ENCODE measurements at regions not wholly inside any gene's neighbourhood (a gene's known extent, or its start where the extent isn't known, plus 50 kb on each side); places are given as distances from the start of the nearest gene placed in this dataset.

DNA sequence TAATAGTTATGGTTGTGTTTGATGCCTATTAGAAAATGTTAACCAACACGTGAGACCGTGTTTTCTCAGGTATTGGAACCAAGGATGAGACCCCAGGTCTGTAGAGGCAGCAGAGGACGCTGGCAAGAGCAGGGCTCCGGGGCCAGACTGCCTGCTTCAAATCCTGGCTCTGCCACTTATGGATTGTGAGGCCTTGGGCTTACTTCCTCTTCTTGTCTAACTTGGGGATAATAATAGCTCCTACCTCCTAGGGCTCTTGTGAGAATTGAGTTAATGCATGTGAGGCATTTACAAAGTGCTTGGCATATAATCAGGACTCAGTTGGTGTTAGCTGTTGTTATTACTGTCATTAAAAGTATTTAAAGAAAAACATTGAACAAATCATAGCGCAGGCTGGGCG is 85.5 kb upstream of the PITX1 start:
- CTCF ChIA-PET (ENCODE audit: low intra/inter-chr PET ratio, low total read pairs) = no interaction called here
- FAIRE-seq (no peak), ATAC-seq (no peak), DNase-seq (ENCODE audit: low spot score) (no peak)
- Histone ChIP-seq H3K4me3 (replicated peaks in 1 of 3; ENCODE audit: insufficient read depth in 1 of 3, low read depth in 2 of 3, low read length in 3 of 3) (no peak overlapping the region), H3K79me2 (ENCODE audit: insufficient read depth, low read length) (no peaks in the 10 kb centered on the region), H4K20me1 (ENCODE audit: insufficient read depth, low read length) (no peaks in the 10 kb centered on the region), H3K4me2 (ENCODE audit: low read depth, low read length) (no peak overlapping the region), H3K4me1 (ENCODE audit: insufficient read depth, low read length) (peaks cover 15% of the 10 kb centered on the region), H3K9me3 (ENCODE audit: low read length) (no peaks in the 10 kb centered on the region), H3K36me3 (replicated peaks in 1 of 2; ENCODE audit: control insufficient read depth in 1 of 2, insufficient read depth in 2 of 2, low read length in 2 of 2) (no peaks in the 10 kb centered on the region), H2AFZ (ENCODE audit: low read length) (no peak overlapping the region), H3K27ac (ENCODE audit: extremely low read length, insufficient read depth, low read length) (no peak overlapping the region), H3K9ac (ENCODE audit: insufficient read depth, low read depth, low read length) (no peak overlapping the region), H3K27me3 (ENCODE audit: control insufficient read depth in 1 of 2, insufficient read depth in 2 of 2, low read length in 2 of 2) (no peaks in the 10 kb centered on the region)
- intact Hi-C loops (cut with micrococcal nuclease; ENCODE audit: unreplicated experiment) (no loop called here), in situ Hi-C loops (cut with HindIII; ENCODE audit: extremely low pct_ligation_motif_present, low pct_unique_long_range_greater_than_20kb) (no loop called here)
- POLR2A ChIA-PET = no interaction called here
- TF ChIP-seq ERF (CRISPR knock-in tag; IDR thresholded peaks at IDR 0.05) = no peak
- no TSS peak for BruUV-seq (replicated peaks)
- WGBS (ENCODE audit: low lambda C conversion rate) = 81% methylated on average over 6 of the region's 6 CpGs

GRCh38 chr5:135117590-135117989 is 83.6 kb upstream of the PITX1 start:
- no peak for TF ChIP-seq TOPORS (CRISPR knock-in tag; IDR thresholded peaks at IDR 0.05)
- no peak for TF ChIP-seq ZNF713 (CRISPR knock-in tag; IDR thresholded peaks at IDR 0.05)
- TF ChIP-seq ELF4 (CRISPR knock-in tag; IDR thresholded peaks at IDR 0.05; ENCODE audit: borderline replicate concordance) = no peak
- no peak for TF ChIP-seq LBX2 (CRISPR knock-in tag; IDR thresholded peaks at IDR 0.05; ENCODE audit: borderline replicate concordance)
- TF ChIP-seq NR2F6 (IDR thresholded peaks at IDR 0.05) = no peak
- no peak for TF ChIP-seq NR2F6 (CRISPR knock-in tag; IDR thresholded peaks at IDR 0.05)
- TF ChIP-seq TBL1XR1 (IDR thresholded peaks at IDR 0.05; ENCODE audit: borderline replicate concordance, low read length, partially characterized antibody) = no peak
- TF ChIP-seq KDM4B (CRISPR knock-in tag; IDR thresholded peaks at IDR 0.05) = no peak
- TF ChIP-seq SATB2 (CRISPR knock-in tag; IDR thresholded peaks at IDR 0.05) = no peak
- TF ChIP-seq YEATS2 (CRISPR knock-in tag; IDR thresholded peaks at IDR 0.05; ENCODE audit: borderline replicate concordance) = no peak
- TF ChIP-seq TARDBP (CRISPR knock-in tag; IDR thresholded peaks at IDR 0.05) = no peak
- no peak for TF ChIP-seq ZNF746 (CRISPR knock-in tag; IDR thresholded peaks at IDR 0.05)
- TF ChIP-seq, protein P1, sequence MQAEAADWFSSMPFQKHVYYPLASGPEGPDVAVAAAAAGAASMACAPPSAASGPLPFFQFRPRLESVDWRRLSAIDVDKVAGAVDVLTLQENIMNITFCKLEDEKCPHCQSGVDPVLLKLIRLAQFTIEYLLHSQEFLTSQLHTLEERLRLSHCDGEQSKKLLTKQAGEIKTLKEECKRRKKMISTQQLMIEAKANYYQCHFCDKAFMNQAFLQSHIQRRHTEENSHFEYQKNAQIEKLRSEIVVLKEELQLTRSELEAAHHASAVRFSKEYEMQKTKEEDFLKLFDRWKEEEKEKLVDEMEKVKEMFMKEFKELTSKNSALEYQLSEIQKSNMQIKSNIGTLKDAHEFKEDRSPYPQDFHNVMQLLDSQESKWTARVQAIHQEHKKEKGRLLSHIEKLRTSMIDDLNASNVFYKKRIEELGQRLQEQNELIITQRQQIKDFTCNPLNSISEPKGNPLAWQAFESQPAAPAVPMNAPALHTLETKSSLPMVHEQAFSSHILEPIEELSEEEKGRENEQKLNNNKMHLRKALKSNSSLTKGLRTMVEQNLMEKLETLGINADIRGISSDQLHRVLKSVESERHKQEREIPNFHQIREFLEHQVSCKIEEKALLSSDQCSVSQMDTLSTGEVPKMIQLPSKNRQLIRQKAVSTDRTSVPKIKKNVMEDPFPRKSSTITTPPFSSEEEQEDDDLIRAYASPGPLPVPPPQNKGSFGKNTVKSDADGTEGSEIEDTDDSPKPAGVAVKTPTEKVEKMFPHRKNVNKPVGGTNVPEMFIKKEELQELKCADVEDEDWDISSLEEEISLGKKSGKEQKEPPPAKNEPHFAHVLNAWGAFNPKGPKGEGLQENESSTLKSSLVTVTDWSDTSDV (CRISPR knock-in tag; IDR thresholded peaks at IDR 0.05) = no peak
- TF ChIP-seq, protein P2, sequence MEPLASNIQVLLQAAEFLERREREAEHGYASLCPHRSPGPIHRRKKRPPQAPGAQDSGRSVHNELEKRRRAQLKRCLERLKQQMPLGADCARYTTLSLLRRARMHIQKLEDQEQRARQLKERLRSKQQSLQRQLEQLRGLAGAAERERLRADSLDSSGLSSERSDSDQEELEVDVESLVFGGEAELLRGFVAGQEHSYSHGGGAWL (CRISPR knock-in tag; IDR thresholded peaks at IDR 0.05) = no peak
- no peak for TF ChIP-seq SETDB1 (CRISPR knock-in tag; IDR thresholded peaks at IDR 0.05; ENCODE audit: borderline replicate concordance)
- TF ChIP-seq FOXA1 (IDR thresholded peaks at IDR 0.05) = no peak
- no peak for TF ChIP-seq FOXA1 (CRISPR knock-in tag; IDR thresholded peaks at IDR 0.05)
- POLR2A ChIA-PET = no interaction called here
- CTCF ChIA-PET (ENCODE audit: low intra/inter-chr PET ratio, low total read pairs) = no interaction called here

More at GRCh38 chr5:135117590-135117989, 83.6 kb upstream of the PITX1 start:
- Histone ChIP-seq H2AFZ (ENCODE audit: low read length) (no peak overlapping the region), H4K20me1 (ENCODE audit: insufficient read depth, low read length) (no peaks in the 10 kb centered on the region), H3K4me2 (ENCODE audit: low read depth, low read length) (no peak overlapping the region), H3K27ac (ENCODE audit: extremely low read length, insufficient read depth, low read length) (no peak overlapping the region), H3K9me3 (ENCODE audit: low read length) (no peaks in the 10 kb centered on the region), H3K27me3 (ENCODE audit: control insufficient read depth in 1 of 2, insufficient read depth in 2 of 2, low read length in 2 of 2) (no peaks in the 10 kb centered on the region), H3K4me1 (ENCODE audit: insufficient read depth, low read length) (peaks cover 15% of the 10 kb centered on the region), H3K36me3 (replicated peaks in 1 of 2; ENCODE audit: control insufficient read depth in 1 of 2, insufficient read depth in 2 of 2, low read length in 2 of 2) (no peaks in the 10 kb centered on the region), H3K79me2 (ENCODE audit: insufficient read depth, low read length) (no peaks in the 10 kb centered on the region), H3K9ac (ENCODE audit: insufficient read depth, low read depth, low read length) (no peak overlapping the region), H3K4me3 (replicated peaks in 1 of 3; ENCODE audit: insufficient read depth in 1 of 3, low read depth in 2 of 3, low read length in 3 of 3) (no peak overlapping the region)
- WGBS (ENCODE audit: low lambda C conversion rate) = no CpG with 5 or more reads among the region's 5 CpGs
- DNase-seq (ENCODE audit: low spot score) = no peak
- BruUV-seq (replicated peaks) = no TSS peak
- in situ Hi-C loops (cut with HindIII; ENCODE audit: extremely low pct_ligation_motif_present, low pct_unique_long_range_greater_than_20kb) = no loop called here
- no peak for ATAC-seq
- no peak for FAIRE-seq
- intact Hi-C loops (cut with micrococcal nuclease; ENCODE audit: unreplicated experiment) = no loop called here

Measured in HepG2 (cell line).